ENCODE measurements at regions not wholly inside any gene's neighbourhood (a gene's known extent, or its start where the extent isn't known, plus 50 kb on each side); places are given as distances from the start of the nearest gene placed in this dataset.

DNA sequence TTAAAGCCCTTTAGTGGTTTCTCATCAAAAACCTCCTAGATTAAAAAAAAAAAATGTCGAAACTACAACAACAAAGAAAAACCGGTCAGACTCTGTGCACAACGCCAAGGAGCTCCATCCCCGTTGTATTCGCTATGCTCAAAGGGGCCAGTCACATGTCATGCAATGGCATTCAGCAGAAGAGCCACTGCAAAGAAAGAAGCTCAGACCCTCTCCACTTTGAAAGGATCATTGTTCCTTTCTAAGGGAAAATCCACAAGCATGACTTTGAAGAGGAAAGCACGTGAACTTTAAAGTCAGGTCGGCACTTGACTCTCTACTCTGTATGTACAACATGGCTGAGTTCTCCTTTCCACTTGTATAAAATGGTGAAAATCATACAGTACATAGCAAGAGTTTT, 655.6 kb downstream of the ETS1 start:
- Histone ChIP-seq H3K36me3 (ENCODE audit: control insufficient read depth in 2 of 2, extremely low read depth in 1 of 2, insufficient read depth in 2 of 2, low read length in 2 of 2) (no peaks in the 10 kb centered on the region), H2AFZ (ENCODE audit: low read depth, low read length) (no peak overlapping the region), H3K4me3 (replicated peaks in 1 of 3; ENCODE audit: insufficient read depth in 1 of 3, low read depth in 1 of 3, low read length in 3 of 3) (no peak overlapping the region), H3K79me2 (ENCODE audit: control insufficient read depth, insufficient read depth, low read length) (no peaks in the 10 kb centered on the region), H3K27me3 (ENCODE audit: control insufficient read depth in 2 of 2, insufficient read depth in 2 of 2, low read length in 2 of 2) (no peaks in the 10 kb centered on the region), H3K4me2 (ENCODE audit: insufficient read depth, low read length) (no peak overlapping the region), H3K9me1 (replicated peaks; ENCODE audit: control insufficient read depth, extremely low read depth, insufficient read depth, low read length) (no peaks in the 10 kb centered on the region), H4K20me1 (replicated peaks; ENCODE audit: control insufficient read depth, extremely low read depth, insufficient read depth, low read length) (no peaks in the 10 kb centered on the region), H3K27ac (ENCODE audit: insufficient read depth, low read depth, low read length) (no peak overlapping the region), H3K4me1 (ENCODE audit: control insufficient read depth, extremely low read depth, insufficient read depth, low read length) (no peaks in the 10 kb centered on the region), H3K9me3 (replicated peaks; ENCODE audit: control insufficient read depth, insufficient read depth, low read length) (no peaks in the 10 kb centered on the region), H3K9ac (replicated peaks; ENCODE audit: extremely low read depth, insufficient read depth, low read length) (no peak overlapping the region)
- CTCF ChIA-PET: interaction anchor here (1.0 kb wide), 1 partner anchor 8 kb away, joined by 3 read pairs; no protein-coding TSS in a partner anchor
- DNase-seq (ENCODE audit: low read depth, low spot score) (no peak), FAIRE-seq (no peak)
- POLR2A ChIA-PET: no interaction called here
- no peak for TF ChIP-seq POLR2AphosphoS5 (IDR thresholded peaks at IDR 0.05; ENCODE audit: insufficient read depth, low read depth, low read length)
- TF ChIP-seq EZH2 (IDR thresholded peaks at IDR 0.05; ENCODE audit: borderline replicate concordance, low read depth, low read length, severe bottlenecking): no peak
- no peak for TF ChIP-seq GATA2 (IDR thresholded peaks at IDR 0.05; ENCODE audit: insufficient read depth, insufficient read length, low read depth, low read length)
- TF ChIP-seq POLR2A (IDR thresholded peaks at IDR 0.05; ENCODE audit: low read depth, low read length): no peak
- TF ChIP-seq MYC (IDR thresholded peaks at IDR 0.05; ENCODE audit: low read depth, low read length): no peak
- no peak for TF ChIP-seq MAX (IDR thresholded peaks at IDR 0.05; ENCODE audit: insufficient read depth, insufficient read length)
- TF ChIP-seq FOS (IDR thresholded peaks at IDR 0.05; ENCODE audit: borderline replicate concordance, insufficient read depth, low read length): no peak
- TF ChIP-seq JUN (IDR thresholded peaks at IDR 0.05; ENCODE audit: borderline replicate concordance, insufficient read depth, insufficient read length, low read depth): no peak
- TF ChIP-seq CTCF (IDR thresholded peaks at IDR 0.05; ENCODE audit: extremely low read depth in 1 of 2, insufficient read depth in 1 of 2, low read depth in 1 of 2, low read length in 2 of 2): no peak
- BruUV-seq (replicated peaks): no TSS peak
- intact Hi-C loops (cut with micrococcal nuclease) (no loop called here), dilution Hi-C loops (cut with MboI; ENCODE audit: extremely low pct_ligation_motif_present, low sequenced_read_pairs) (no loop called here)

Data from endothelial cell of umbilical vein (primary cell).